Spleen (tissue), 11 donors: ENCODE measurements at regions not wholly inside any gene's neighbourhood (a gene's known extent, or its start where the extent isn't known, plus 50 kb on each side); places are given as distances from the start of the nearest gene placed in this dataset.
"Not testable (repeated sequence)": the region's sequence is repeated elsewhere in the genome, so short reads cannot be mapped to it uniquely, and the experiment has no call there.

ENCODE experiments used
- DNase-seq: peaks from one replicate; pipeline ENCODE4 v3.0.0-alpha.2; 2020
- H3K27ac ChIP-seq, 8 donors: fragments of 200-600 bp; sonication (generic) in 7 of 8; 1 replicate in 4 of 8; 2 replicates in 4 of 8; pipeline versions ENCODE4 v1.5.0 to v1.8.0; 2016 to 2021; ENCODE audit warnings: inconsistent platforms in 4 of 8, mild to moderate bottlenecking in 4 of 8, moderate library complexity in 1 of 8
- H3K27me3 ChIP-seq, 7 donors: fragments of 200-600 bp; sonication (generic) in 6 of 7; replicated peaks in 1 of 7; 1 replicate in 4 of 7; 2 replicates in 3 of 7; pipeline versions ENCODE4 v1.5.0 to v1.8.0; 2016 to 2021; ENCODE audit warnings: inconsistent platforms in 3 of 7, mild to moderate bottlenecking in 1 of 7
- H3K36me3 ChIP-seq, 6 donors: fragments of 200-600 bp; sonication (generic) in 5 of 6; 1 replicate in 4 of 6; 2 replicates in 2 of 6; pipeline versions ENCODE4 v1.5.0 to v1.8.0; 2016 to 2021; ENCODE audit warnings: inconsistent platforms in 2 of 6
- H3K4me1 ChIP-seq, 6 donors: fragments of 200-600 bp; sonication (generic) in 5 of 6; 1 replicate in 3 of 6; 2 replicates in 3 of 6; pipeline versions ENCODE4 v1.5.0 to v1.8.0; 2016 to 2021; ENCODE audit warnings: inconsistent platforms in 3 of 6
- H3K4me3 ChIP-seq, 8 donors: fragments of 200-600 bp; sonication (generic) in 7 of 8; 1 replicate in 4 of 8; 2 replicates in 4 of 8; pipeline versions ENCODE4 v1.5.0 to v1.8.0; 2016 to 2021; ENCODE audit warnings: inconsistent platforms in 4 of 8, mild to moderate bottlenecking in 4 of 8, moderate library complexity in 2 of 8
- H3K9me3 ChIP-seq, 8 donors: fragments of 200-600 bp; sonication (generic) in 7 of 8; 1 replicate in 4 of 8; 2 replicates in 4 of 8; pipeline versions ENCODE4 v1.5.0 to v1.8.0; 2016 to 2021; ENCODE audit warnings: inconsistent platforms in 4 of 8
- CTCF ChIP-seq, 11 experiments: fragments of 200-600 bp in 7 of 11; fragments of 450-650 bp in 4 of 11; sonication (generic) in 4 of 11; IDR thresholded peaks in 8 of 11; conservative IDR thresholded peaks in 3 of 11; 1 replicate in 7 of 11; 2 replicates in 4 of 11; pipeline versions ENCODE4 v1.4.0 to v1.8.0; 2016 to 2021; ENCODE audit warnings: antibody characterized with exemption in 11 of 11, inconsistent platforms in 4 of 11, mild to moderate bottlenecking in 1 of 11
- POLR2A ChIP-seq, 3 donors: fragments of 450-650 bp; IDR thresholded peaks; one replicate each; pipeline ENCODE4 v1.5.1; 2017; ENCODE audit warnings: antibody characterized with exemption in 3 of 3, mild to moderate bottlenecking in 1 of 3
- POLR2AphosphoS5 ChIP-seq, 3 donors: sonication (generic); formaldehyde crosslinking; IDR thresholded peaks; one replicate each; pipeline ENCODE4 v1.5.1; 2017; ENCODE audit warnings: antibody characterized with exemption in 3 of 3
- WGBS, 5 donors: extraction: QIAGEN DNeasy Blood & Tissue Kit in 3 of 5; methylation state at CpG; one replicate each; pipeline versions ENCODE4 v1.1.5 to v1.1.7; 2013 to 2018; 5-methylcytosine and 5-hydroxymethylcytosine counted together
- intact Hi-C: fragments of 100-400 bp; cut with DNase I; formaldehyde crosslinking; loops from one replicate; pipeline ENCODE4 v1.15.0; 2023; ENCODE audit warnings: low total_unique reads
- donor health status: healthy with polysubstance abuse.
- donor health status: DM: no; HTN: no; CAD: no; lungs with moderate emphysema.
- donor health status: DM: no; HTN: no; CAD: no.
- donor health status: Bipolar disorder and iron deficiency.
- donor health status: healthy.
- donor health status: DM: no; HTN: no; CAD: no.
- donor health status: DM: yes; HTN: yes; CAD: no.

- H3K4me1 ChIP-seq, result no peaks in the 10 kb centered on the region
- no peak for TF ChIP-seq POLR2AphosphoS5 (IDR thresholded peaks at IDR 0.05)
- no peak for TF ChIP-seq CTCF (IDR thresholded peaks at IDR 0.05 in 8 of 11, conservative IDR thresholded peaks at IDR 0.05 in 3 of 11)
- TF ChIP-seq POLR2A (IDR thresholded peaks at IDR 0.05), result no peak
- H3K27me3 ChIP-seq, result no peaks in the 10 kb centered on the region
- H3K4me3 ChIP-seq, result no peak overlapping the region
- 14 to 30% (median 26%) methylated on average over 2 of the region's 2 CpGs for WGBS, 5 donors
- no peak for DNase-seq
- intact Hi-C loops, result no loop called here
- no peaks in the 10 kb centered on the region for H3K36me3 ChIP-seq
- H3K27ac ChIP-seq, result no peak overlapping the region
- peaks cover 0 to 11% (median 2%) of the 10 kb centered on the region in 8 donors for H3K9me3 ChIP-seq
Measured at GRCh38 chr6:66496659-66497058, 789.6 kb upstream of the EYS start.

GRCh38 chr6:66494643-66495042, 787.6 kb upstream of the EYS start:
- H3K4me1 ChIP-seq, intact Hi-C loops, DNase-seq, H3K27ac ChIP-seq, H3K4me3 ChIP-seq, H3K27me3 ChIP-seq, H3K36me3 ChIP-seq: not testable (repeated sequence)
- peaks cover 0 to 11% (median 2%) of the 10 kb centered on the region in 8 donors for H3K9me3 ChIP-seq
- WGBS, 5 donors, result 90 to 96% (median 93%) methylated on average over 2 of the region's 2 CpGs

GRCh38 chr6:66489269-66489987, 782.4 kb upstream of the EYS start:
- TF ChIP-seq POLR2A (IDR thresholded peaks at IDR 0.05), result no peak
- TF ChIP-seq POLR2AphosphoS5 (IDR thresholded peaks at IDR 0.05), result no peak
- no peak for TF ChIP-seq CTCF (IDR thresholded peaks at IDR 0.05 in 8 of 11, conservative IDR thresholded peaks at IDR 0.05 in 3 of 11)
- 58 to 87% (median 72%) methylated on average over 4 to 9 of the region's 9 CpGs for WGBS, 5 donors
- intact Hi-C loops, result no loop called here
- DNase-seq, result peak; percentile 44
- Histone ChIP-seq H3K36me3 (no peaks in the 10 kb centered on the region), H3K27ac (no peak overlapping the region), H3K4me3 (no peak overlapping the region), H3K9me3 (peaks cover 0 to 13% (median 0%) of the 10 kb centered on the region in 8 donors), H3K27me3 (no peaks in the 10 kb centered on the region), H3K4me1 (no peaks in the 10 kb centered on the region)

GRCh38 chr6:66481216-66481615, 774.2 kb upstream of the EYS start:
- no peak for TF ChIP-seq POLR2AphosphoS5 (IDR thresholded peaks at IDR 0.05)
- TF ChIP-seq POLR2A (IDR thresholded peaks at IDR 0.05), result no peak
- no peak for TF ChIP-seq CTCF (IDR thresholded peaks at IDR 0.05 in 8 of 11, conservative IDR thresholded peaks at IDR 0.05 in 3 of 11)

More at GRCh38 chr6:66481216-66481615, 774.2 kb upstream of the EYS start:
- 76 to 91% (median 84%) methylated on average over 5 to 8 of the region's 8 CpGs for WGBS, 5 donors
- H3K4me1 ChIP-seq, result no peaks in the 10 kb centered on the region
- intact Hi-C loops, result no loop called here
- peaks cover 0 to 45% (median 8%) of the 10 kb centered on the region in 8 donors for H3K9me3 ChIP-seq
- no peaks in the 10 kb centered on the region for H3K36me3 ChIP-seq
- H3K4me3 ChIP-seq, result no peak overlapping the region
- no peak overlapping the region for H3K27ac ChIP-seq
- H3K27me3 ChIP-seq, result no peaks in the 10 kb centered on the region
- DNase-seq, result peak; percentile 42
